ENCODE measurements at regions not wholly inside any gene's neighbourhood (a gene's known extent, or its start where the extent isn't known, plus 50 kb on each side); places are given as distances from the start of the nearest gene placed in this dataset.

DNA sequence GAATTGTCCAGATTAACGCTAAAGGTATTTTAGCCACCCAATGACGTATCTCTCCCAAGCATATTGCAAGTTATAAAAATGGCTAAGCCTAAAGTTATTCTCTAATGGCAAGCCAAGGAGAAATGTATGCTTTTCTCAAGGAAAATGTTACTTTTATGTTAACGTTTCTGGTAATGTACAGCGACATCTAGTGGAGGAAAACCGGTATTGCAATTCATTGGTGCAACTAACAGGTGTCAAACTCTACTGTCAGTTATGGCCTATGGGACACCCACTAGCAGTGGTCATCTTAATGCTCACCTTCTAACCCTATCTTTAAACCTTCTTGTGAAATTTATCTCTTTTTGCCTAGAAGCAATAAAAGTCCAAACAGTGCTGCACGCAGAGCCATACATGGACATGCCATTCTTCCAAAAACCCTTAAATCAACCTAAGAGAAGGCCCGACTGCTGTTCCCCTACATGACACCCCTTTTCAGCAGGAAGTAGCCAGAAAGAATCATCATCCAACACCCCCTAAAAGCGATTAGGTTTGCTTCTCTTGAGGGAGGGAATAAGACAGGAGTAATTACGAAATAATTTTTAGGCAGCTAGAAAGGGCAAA is 68.7 kb upstream of the LRIF1 start:
- no peak overlapping the region for H3K4me3 ChIP-seq (replicated peaks in 1 of 2; ENCODE audit: low read depth in 1 of 2, low read length in 2 of 2)
- TF ChIP-seq YY1 (IDR thresholded peaks at IDR 0.05; ENCODE audit: extremely low read depth, insufficient replicate concordance, low read depth, low read length) (no peak), ATF3 (IDR thresholded peaks at IDR 0.05) (no peak), EZH2 (IDR thresholded peaks at IDR 0.05) (no peak), CEBPB (IDR thresholded peaks at IDR 0.05; ENCODE audit: low read depth) (no peak), RAD21 (IDR thresholded peaks at IDR 0.05; ENCODE audit: low read depth) (peak; percentile 51), EGR1 (IDR thresholded peaks at IDR 0.05; ENCODE audit: low read depth) (no peak), SP1 (IDR thresholded peaks at IDR 0.05; ENCODE audit: low read depth) (no peak), REST (IDR thresholded peaks at IDR 0.05; ENCODE audit: low read depth) (no peak), TCF7L2 (IDR thresholded peaks at IDR 0.05; ENCODE audit: borderline replicate concordance, extremely low read depth, insufficient read depth, insufficient read length) (no peak), POLR2A (IDR thresholded peaks at IDR 0.05; ENCODE audit: borderline replicate concordance, extremely low read depth, insufficient read depth, insufficient read length) (no peak), CBX3 (IDR thresholded peaks at IDR 0.05; ENCODE audit: low read depth) (no peak), SIN3A (IDR thresholded peaks at IDR 0.05; ENCODE audit: low read depth) (no peak), EZH2phosphoT487 (IDR thresholded peaks at IDR 0.05; ENCODE audit: borderline replicate concordance) (no peak)
- TF ChIP-seq, protein P1, sequence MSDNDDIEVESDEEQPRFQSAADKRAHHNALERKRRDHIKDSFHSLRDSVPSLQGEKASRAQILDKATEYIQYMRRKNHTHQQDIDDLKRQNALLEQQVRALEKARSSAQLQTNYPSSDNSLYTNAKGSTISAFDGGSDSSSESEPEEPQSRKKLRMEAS (IDR thresholded peaks at IDR 0.05): no peak
- TF ChIP-seq, protein P2, sequence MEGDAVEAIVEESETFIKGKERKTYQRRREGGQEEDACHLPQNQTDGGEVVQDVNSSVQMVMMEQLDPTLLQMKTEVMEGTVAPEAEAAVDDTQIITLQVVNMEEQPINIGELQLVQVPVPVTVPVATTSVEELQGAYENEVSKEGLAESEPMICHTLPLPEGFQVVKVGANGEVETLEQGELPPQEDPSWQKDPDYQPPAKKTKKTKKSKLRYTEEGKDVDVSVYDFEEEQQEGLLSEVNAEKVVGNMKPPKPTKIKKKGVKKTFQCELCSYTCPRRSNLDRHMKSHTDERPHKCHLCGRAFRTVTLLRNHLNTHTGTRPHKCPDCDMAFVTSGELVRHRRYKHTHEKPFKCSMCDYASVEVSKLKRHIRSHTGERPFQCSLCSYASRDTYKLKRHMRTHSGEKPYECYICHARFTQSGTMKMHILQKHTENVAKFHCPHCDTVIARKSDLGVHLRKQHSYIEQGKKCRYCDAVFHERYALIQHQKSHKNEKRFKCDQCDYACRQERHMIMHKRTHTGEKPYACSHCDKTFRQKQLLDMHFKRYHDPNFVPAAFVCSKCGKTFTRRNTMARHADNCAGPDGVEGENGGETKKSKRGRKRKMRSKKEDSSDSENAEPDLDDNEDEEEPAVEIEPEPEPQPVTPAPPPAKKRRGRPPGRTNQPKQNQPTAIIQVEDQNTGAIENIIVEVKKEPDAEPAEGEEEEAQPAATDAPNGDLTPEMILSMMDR (IDR thresholded peaks at IDR 0.05 in 2 of 3, conservative IDR thresholded peaks at IDR 0.05 in 1 of 3; ENCODE audit: borderline replicate concordance in 1 of 3, insufficient read depth in 1 of 3, low read depth in 2 of 3, low read length in 2 of 3): peak; percentile 24 to 85 (median 73); a peak in 5 of 6 replicates
- TF ChIP-seq, protein P3, sequence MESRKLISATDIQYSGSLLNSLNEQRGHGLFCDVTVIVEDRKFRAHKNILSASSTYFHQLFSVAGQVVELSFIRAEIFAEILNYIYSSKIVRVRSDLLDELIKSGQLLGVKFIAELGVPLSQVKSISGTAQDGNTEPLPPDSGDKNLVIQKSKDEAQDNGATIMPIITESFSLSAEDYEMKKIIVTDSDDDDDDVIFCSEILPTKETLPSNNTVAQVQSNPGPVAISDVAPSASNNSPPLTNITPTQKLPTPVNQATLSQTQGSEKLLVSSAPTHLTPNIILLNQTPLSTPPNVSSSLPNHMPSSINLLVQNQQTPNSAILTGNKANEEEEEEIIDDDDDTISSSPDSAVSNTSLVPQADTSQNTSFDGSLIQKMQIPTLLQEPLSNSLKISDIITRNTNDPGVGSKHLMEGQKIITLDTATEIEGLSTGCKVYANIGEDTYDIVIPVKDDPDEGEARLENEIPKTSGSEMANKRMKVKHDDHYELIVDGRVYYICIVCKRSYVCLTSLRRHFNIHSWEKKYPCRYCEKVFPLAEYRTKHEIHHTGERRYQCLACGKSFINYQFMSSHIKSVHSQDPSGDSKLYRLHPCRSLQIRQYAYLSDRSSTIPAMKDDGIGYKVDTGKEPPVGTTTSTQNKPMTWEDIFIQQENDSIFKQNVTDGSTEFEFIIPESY (IDR thresholded peaks at IDR 0.05; ENCODE audit: extremely low read depth, insufficient replicate concordance, low read length): no peak
- H3K27me3 ChIP-seq (ENCODE audit: insufficient read depth, low read length): no peaks in the 10 kb centered on the region
- no peaks in the 10 kb centered on the region for H3K79me2 ChIP-seq (ENCODE audit: insufficient read depth, low read length)
- no peaks in the 10 kb centered on the region for H3K9me2 ChIP-seq (ENCODE audit: insufficient read depth)
- ChIA-PET RAD21 (ENCODE audit: low non-redundant PET in 1 of 2, low total read pairs in 2 of 2, uncharacterized antibody in 2 of 2, unreplicated experiment in 2 of 2) (no interaction called here), POLR2A (no interaction called here), CTCF (no interaction called here)
- H3K4me2 ChIP-seq (ENCODE audit: low read length): no peak overlapping the region
- no peaks in the 10 kb centered on the region for H3K36me3 ChIP-seq (ENCODE audit: control insufficient read depth in 1 of 2, insufficient read depth in 2 of 2, low read length in 2 of 2)
- no peaks in the 10 kb centered on the region for H3K9me3 ChIP-seq (ENCODE audit: control insufficient read depth in 1 of 2, insufficient read depth in 1 of 2, low read depth in 1 of 2, low read length in 2 of 2)
- H2AFZ ChIP-seq (ENCODE audit: low read depth, low read length, poor library complexity, severe bottlenecking): no peak overlapping the region
- no peaks in the 10 kb centered on the region for H4K20me1 ChIP-seq (ENCODE audit: insufficient read depth)
- no TSS peak for BruUV-seq (replicated peaks)
- H3K27ac ChIP-seq (ENCODE audit: low read depth, low read length): no peak overlapping the region
- intact Hi-C loops (cut with micrococcal nuclease): loop anchor here (2.0 to 10.0 kb wide), 2 partner anchors 192 to 302 kb away; partner anchors contain the start of gene CHI3L2
- H3K4me1 ChIP-seq (ENCODE audit: control insufficient read depth in 1 of 2, insufficient read depth in 2 of 2, low read length in 2 of 2): no peaks in the 10 kb centered on the region
- no peak overlapping the region for H3K9ac ChIP-seq (ENCODE audit: low read length)
- peak; percentile 63 for ATAC-seq
- peak; percentile 18 for DNase-seq (ENCODE audit: low read depth, low spot score)

Data from HCT116 (cell line).